ENCODE measurements at regions not wholly inside any gene's neighbourhood (a gene's known extent, or its start where the extent isn't known, plus 50 kb on each side); places are given as distances from the start of the nearest gene placed in this dataset.

DNA sequence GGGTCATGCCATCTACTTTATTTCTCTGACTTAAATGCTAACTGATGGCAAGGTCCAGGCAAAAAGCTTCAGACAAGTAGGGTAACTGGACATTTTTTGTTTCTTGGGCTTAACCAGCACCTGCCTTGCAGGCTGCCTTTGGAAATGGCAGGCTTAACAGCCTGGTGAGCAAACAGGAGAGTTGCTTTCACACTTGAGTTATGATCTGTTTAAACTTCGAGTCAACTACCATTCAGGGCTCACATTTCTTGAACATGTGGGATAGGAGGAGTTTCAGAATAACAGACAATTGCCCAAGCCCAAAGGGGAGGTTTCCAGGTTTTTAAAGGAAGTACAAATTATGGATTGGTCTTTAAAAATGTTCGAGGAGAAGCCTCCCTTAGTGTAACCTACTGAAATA, 724.6 kb upstream of the SORCS1 start:
- H3K27ac Mint-ChIP-seq = no peak overlapping the region
- no peaks in the 10 kb centered on the region for H3F3A ChIP-seq (replicated peaks; ENCODE audit: low read depth)
- peaks cover 4% of the 10 kb centered on the region; the same call in 2 of the 3 replicates for H3K4me1 Mint-ChIP-seq
- H4K20me1 ChIP-seq (replicated peaks; ENCODE audit: insufficient read depth) = no peaks in the 10 kb centered on the region
- no peak overlapping the region for H3K27ac ChIP-seq (ENCODE audit: low read depth)
- H3K4me2 ChIP-seq = no peak overlapping the region
- TF ChIP-seq, protein P1, sequence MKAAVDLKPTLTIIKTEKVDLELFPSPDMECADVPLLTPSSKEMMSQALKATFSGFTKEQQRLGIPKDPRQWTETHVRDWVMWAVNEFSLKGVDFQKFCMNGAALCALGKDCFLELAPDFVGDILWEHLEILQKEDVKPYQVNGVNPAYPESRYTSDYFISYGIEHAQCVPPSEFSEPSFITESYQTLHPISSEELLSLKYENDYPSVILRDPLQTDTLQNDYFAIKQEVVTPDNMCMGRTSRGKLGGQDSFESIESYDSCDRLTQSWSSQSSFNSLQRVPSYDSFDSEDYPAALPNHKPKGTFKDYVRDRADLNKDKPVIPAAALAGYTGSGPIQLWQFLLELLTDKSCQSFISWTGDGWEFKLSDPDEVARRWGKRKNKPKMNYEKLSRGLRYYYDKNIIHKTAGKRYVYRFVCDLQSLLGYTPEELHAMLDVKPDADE (IDR thresholded peaks at IDR 0.05) = no peak
- no peaks in the 10 kb centered on the region for H3K36me3 Mint-ChIP-seq (ENCODE audit: low read depth)
- no peaks in the 10 kb centered on the region for H3K79me2 ChIP-seq (replicated peaks; ENCODE audit: insufficient read depth)
- H2AFZ ChIP-seq = no peak overlapping the region
- no peak overlapping the region for H3K4me3 Mint-ChIP-seq
- ATAC-seq (no peak), DNase-seq (ENCODE audit: low spot score) (no peak)
- H3K9me2 ChIP-seq (ENCODE audit: insufficient read depth) = no peaks in the 10 kb centered on the region
- no peaks in the 10 kb centered on the region for H3K4me1 ChIP-seq (ENCODE audit: insufficient read depth)
- H3K4me3 ChIP-seq = no peak overlapping the region
- H3K27me3 Mint-ChIP-seq (ENCODE audit: insufficient read depth, low read depth, poor library complexity) = no peaks in the 10 kb centered on the region
- no peaks in the 10 kb centered on the region for H3K36me3 ChIP-seq (ENCODE audit: insufficient read depth)
- H3K27me3 ChIP-seq (ENCODE audit: insufficient read depth) = no peaks in the 10 kb centered on the region
- H3K9me3 Mint-ChIP-seq = peaks cover 6% of the 10 kb centered on the region; the same call in 1 of the 3 replicates

DNA sequence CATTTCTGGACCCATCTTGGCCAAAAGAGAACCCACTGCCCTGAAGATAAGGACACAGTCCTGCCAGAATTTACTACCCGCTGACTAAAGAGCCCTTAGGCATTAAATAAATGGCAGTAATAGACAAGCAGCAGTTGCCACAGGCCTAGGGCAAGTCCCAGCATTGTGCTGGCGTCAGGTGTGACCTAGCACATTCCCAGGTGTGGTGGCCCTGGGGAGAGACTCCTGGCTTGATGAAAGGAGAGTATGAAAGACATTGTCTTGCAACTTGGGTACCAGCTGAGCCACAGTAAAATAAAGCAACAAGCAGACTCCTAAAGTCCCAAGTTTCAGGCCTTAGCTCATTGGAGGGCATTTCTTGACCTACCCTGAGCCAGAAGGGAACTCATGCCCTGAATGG, 715.7 kb upstream of the SORCS1 start:
- H3K9me2 ChIP-seq (ENCODE audit: insufficient read depth) = 0 out of 2 replicates have a peak, but pooled peaks cover 4% of the 10 kb centered on the region
- DNase-seq (ENCODE audit: low spot score) (no peak), ATAC-seq (peak; percentile 72)
- H3K4me2 ChIP-seq = no peak overlapping the region
- H3K27me3 ChIP-seq (ENCODE audit: insufficient read depth) = no peaks in the 10 kb centered on the region
- Mint-ChIP-seq H3K9me3 (peaks cover 15% of the 10 kb centered on the region), H3K4me1 (peaks cover 10% of the 10 kb centered on the region), H3K36me3 (ENCODE audit: low read depth) (peaks cover 23% of the 10 kb centered on the region), H3K4me3 (no peak overlapping the region), H3K27ac (no peak overlapping the region), H3K27me3 (ENCODE audit: insufficient read depth, low read depth, poor library complexity) (no peaks in the 10 kb centered on the region)
- TF ChIP-seq EZH2phosphoT487 (IDR thresholded peaks at IDR 0.05; ENCODE audit: unreplicated experiment) (no peak), EZH2 (IDR thresholded peaks at IDR 0.05; ENCODE audit: low read depth, unreplicated experiment) (no peak), JUNB (IDR thresholded peaks at IDR 0.05; ENCODE audit: unreplicated experiment) (no peak)
- TF ChIP-seq, protein P1 (IDR thresholded peaks at IDR 0.05) = no peak
- H3K4me3 ChIP-seq = no peak overlapping the region
- H2AFZ ChIP-seq = no peak overlapping the region
- H3K36me3 ChIP-seq (ENCODE audit: insufficient read depth) = no peaks in the 10 kb centered on the region
- H3K79me2 ChIP-seq (replicated peaks; ENCODE audit: insufficient read depth) = no peaks in the 10 kb centered on the region
- no peaks in the 10 kb centered on the region for H3F3A ChIP-seq (replicated peaks; ENCODE audit: low read depth)
- no peak overlapping the region for H3K27ac ChIP-seq (ENCODE audit: low read depth)
- peaks cover 4% of the 10 kb centered on the region; the same call in 1 of the 2 replicates for H3K4me1 ChIP-seq (ENCODE audit: insufficient read depth)
- H4K20me1 ChIP-seq (replicated peaks; ENCODE audit: insufficient read depth) = no peaks in the 10 kb centered on the region

DNA sequence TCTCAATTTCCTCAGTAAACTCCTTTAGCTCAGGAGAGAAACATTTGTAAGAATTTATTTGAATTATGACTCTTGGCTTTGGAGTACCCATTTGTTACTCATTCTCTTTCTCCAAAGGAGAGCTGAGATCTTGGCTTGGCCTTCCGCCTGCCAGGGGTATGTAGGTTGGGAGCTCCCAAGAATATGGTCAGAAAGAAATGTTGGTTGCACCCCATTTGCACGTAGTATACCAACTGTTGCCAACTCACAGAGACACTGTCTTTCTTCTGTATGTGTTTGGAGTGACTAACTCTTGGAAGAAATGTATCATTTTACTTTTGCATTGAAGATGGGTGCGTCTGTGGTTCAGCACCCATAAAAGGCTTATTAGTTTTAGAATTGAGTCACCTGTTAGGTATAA, 708.5 kb upstream of the SORCS1 start:
- ATAC-seq = no peak
- TF ChIP-seq, protein P2, sequence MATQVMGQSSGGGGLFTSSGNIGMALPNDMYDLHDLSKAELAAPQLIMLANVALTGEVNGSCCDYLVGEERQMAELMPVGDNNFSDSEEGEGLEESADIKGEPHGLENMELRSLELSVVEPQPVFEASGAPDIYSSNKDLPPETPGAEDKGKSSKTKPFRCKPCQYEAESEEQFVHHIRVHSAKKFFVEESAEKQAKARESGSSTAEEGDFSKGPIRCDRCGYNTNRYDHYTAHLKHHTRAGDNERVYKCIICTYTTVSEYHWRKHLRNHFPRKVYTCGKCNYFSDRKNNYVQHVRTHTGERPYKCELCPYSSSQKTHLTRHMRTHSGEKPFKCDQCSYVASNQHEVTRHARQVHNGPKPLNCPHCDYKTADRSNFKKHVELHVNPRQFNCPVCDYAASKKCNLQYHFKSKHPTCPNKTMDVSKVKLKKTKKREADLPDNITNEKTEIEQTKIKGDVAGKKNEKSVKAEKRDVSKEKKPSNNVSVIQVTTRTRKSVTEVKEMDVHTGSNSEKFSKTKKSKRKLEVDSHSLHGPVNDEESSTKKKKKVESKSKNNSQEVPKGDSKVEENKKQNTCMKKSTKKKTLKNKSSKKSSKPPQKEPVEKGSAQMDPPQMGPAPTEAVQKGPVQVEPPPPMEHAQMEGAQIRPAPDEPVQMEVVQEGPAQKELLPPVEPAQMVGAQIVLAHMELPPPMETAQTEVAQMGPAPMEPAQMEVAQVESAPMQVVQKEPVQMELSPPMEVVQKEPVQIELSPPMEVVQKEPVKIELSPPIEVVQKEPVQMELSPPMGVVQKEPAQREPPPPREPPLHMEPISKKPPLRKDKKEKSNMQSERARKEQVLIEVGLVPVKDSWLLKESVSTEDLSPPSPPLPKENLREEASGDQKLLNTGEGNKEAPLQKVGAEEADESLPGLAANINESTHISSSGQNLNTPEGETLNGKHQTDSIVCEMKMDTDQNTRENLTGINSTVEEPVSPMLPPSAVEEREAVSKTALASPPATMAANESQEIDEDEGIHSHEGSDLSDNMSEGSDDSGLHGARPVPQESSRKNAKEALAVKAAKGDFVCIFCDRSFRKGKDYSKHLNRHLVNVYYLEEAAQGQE (IDR thresholded peaks at IDR 0.05; ENCODE audit: unreplicated experiment) = no peak
- TF ChIP-seq CREB1 (CRISPR knock-in tag; IDR thresholded peaks at IDR 0.05; ENCODE audit: low read depth) = no peak
- no peak for TF ChIP-seq ZNF114 (CRISPR knock-in tag; IDR thresholded peaks at IDR 0.05)
- TF ChIP-seq EZH2 (IDR thresholded peaks at IDR 0.05; ENCODE audit: low read depth, unreplicated experiment) = no peak
- no peak for TF ChIP-seq STAT1 (IDR thresholded peaks at IDR 0.05; ENCODE audit: unreplicated experiment)

More for the DNA sequence above, 708.5 kb upstream of the SORCS1 start:
- no peaks in the 10 kb centered on the region for H3K36me3 ChIP-seq (ENCODE audit: insufficient read depth)
- H2AFZ ChIP-seq = no peak overlapping the region
- no peak for DNase-seq (ENCODE audit: low spot score)
- no peak overlapping the region for H3K4me3 Mint-ChIP-seq
- H3F3A ChIP-seq (replicated peaks; ENCODE audit: low read depth) = no peaks in the 10 kb centered on the region
- peaks cover 9% of the 10 kb centered on the region; the same call in 2 of the 3 replicates for H3K4me1 Mint-ChIP-seq
- H3K27me3 ChIP-seq (ENCODE audit: insufficient read depth) = no peaks in the 10 kb centered on the region
- peaks cover 13% of the 10 kb centered on the region; the same call in 1 of the 2 replicates for H3K4me1 ChIP-seq (ENCODE audit: insufficient read depth)
- no peaks in the 10 kb centered on the region for H4K20me1 ChIP-seq (replicated peaks; ENCODE audit: insufficient read depth)
- H3K4me3 ChIP-seq = no peak overlapping the region
- H3K36me3 Mint-ChIP-seq (ENCODE audit: low read depth) = peaks cover 15% of the 10 kb centered on the region; the same call in 2 of the 3 replicates
- H3K27me3 Mint-ChIP-seq (ENCODE audit: insufficient read depth, low read depth, poor library complexity) = no peaks in the 10 kb centered on the region
- H3K27ac ChIP-seq (ENCODE audit: low read depth) = no peak overlapping the region
- H3K4me2 ChIP-seq = no peak overlapping the region
- no peaks in the 10 kb centered on the region for H3K79me2 ChIP-seq (replicated peaks; ENCODE audit: insufficient read depth)
- peaks cover 11% of the 10 kb centered on the region for H3K9me3 Mint-ChIP-seq
- H3K9me2 ChIP-seq (ENCODE audit: insufficient read depth) = peaks cover 4% of the 10 kb centered on the region; the same call in 1 of the 2 replicates
- H3K27ac Mint-ChIP-seq = no peak overlapping the region

All from GM23338 (cell line).